ENCODE measurements at regions not wholly inside any gene's neighbourhood (a gene's known extent, or its start where the extent isn't known, plus 50 kb on each side); places are given as distances from the start of the nearest gene placed in this dataset.

DNA sequence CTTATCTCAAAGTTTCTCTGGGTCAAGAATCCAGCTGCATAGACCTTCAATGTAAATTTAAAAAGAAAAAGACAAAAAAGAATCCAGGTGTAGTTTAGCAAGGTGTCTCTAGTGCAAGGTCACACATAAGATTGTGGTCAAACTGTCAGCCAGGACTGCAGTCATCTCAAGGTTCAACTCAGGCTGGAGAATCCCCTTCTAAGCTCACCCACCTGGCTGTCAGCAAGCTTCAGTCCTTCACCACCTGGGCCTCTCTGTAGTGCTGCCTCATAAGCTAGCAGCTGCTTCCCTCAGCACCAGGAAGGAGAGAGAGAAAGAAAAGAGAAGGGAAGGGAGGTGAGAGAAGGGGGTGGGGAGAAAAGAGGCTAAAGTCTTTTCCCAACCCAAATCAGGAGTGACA, 146.7 kb downstream of the ACTL7B start:
- TF ChIP-seq, protein P1, sequence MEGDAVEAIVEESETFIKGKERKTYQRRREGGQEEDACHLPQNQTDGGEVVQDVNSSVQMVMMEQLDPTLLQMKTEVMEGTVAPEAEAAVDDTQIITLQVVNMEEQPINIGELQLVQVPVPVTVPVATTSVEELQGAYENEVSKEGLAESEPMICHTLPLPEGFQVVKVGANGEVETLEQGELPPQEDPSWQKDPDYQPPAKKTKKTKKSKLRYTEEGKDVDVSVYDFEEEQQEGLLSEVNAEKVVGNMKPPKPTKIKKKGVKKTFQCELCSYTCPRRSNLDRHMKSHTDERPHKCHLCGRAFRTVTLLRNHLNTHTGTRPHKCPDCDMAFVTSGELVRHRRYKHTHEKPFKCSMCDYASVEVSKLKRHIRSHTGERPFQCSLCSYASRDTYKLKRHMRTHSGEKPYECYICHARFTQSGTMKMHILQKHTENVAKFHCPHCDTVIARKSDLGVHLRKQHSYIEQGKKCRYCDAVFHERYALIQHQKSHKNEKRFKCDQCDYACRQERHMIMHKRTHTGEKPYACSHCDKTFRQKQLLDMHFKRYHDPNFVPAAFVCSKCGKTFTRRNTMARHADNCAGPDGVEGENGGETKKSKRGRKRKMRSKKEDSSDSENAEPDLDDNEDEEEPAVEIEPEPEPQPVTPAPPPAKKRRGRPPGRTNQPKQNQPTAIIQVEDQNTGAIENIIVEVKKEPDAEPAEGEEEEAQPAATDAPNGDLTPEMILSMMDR (IDR thresholded peaks at IDR 0.05), result no peak
- TF ChIP-seq EP300 (IDR thresholded peaks at IDR 0.05), result no peak
- no peak for TF ChIP-seq POLR2A (IDR thresholded peaks at IDR 0.05)
